TTC549 (cell line): ENCODE measurements at regions not wholly inside any gene's neighbourhood (a gene's known extent, or its start where the extent isn't known, plus 50 kb on each side); places are given as distances from the start of the nearest gene placed in this dataset.

Source experiments
- FAIRE-seq: peaks from 2 replicates; lab custom pipeline; 2012; peaks lifted over from hg19 to GRCh38; lab: Jason Lieb, UNC

GRCh38 chr7:9869151-9869550 lies 1104.5 kb upstream of the PHF14 start:
- FAIRE-seq: no peak

- no peak for FAIRE-seq
These were observed 1104.1 kb upstream of the PHF14 start for GRCh38 chr7:9869566-9869965.

- FAIRE-seq: no peak
These were observed 1103.0 kb upstream of the PHF14 start for GRCh38 chr7:9870674-9871073.

- no peak for FAIRE-seq
These were observed 1099.5 kb upstream of the PHF14 start for GRCh38 chr7:9874182-9874581.

- no peak for FAIRE-seq
These were observed 1097.6 kb upstream of the PHF14 start for GRCh38 chr7:9876053-9876452.

- FAIRE-seq: no peak
These were observed 1084.1 kb upstream of the PHF14 start for GRCh38 chr7:9889554-9889953.

- FAIRE-seq: no peak
These were observed 1083.6 kb upstream of the PHF14 start for GRCh38 chr7:9890092-9890491.

- no peak for FAIRE-seq
These were observed 1082.6 kb upstream of the PHF14 start for GRCh38 chr7:9891056-9891455.

- FAIRE-seq: no peak
These were observed 1073.3 kb upstream of the PHF14 start for GRCh38 chr7:9900339-9900738.

GRCh38 chr7:9921326-9921725 lies 1052.3 kb upstream of the PHF14 start:
- FAIRE-seq: no peak

GRCh38 chr7:9937944-9938631 lies 1035.6 kb upstream of the PHF14 start:
- no peak for FAIRE-seq

GRCh38 chr7:9939176-9939575 lies 1034.5 kb upstream of the PHF14 start:
- no peak for FAIRE-seq

- FAIRE-seq: no peak
These were observed 1028.5 kb upstream of the PHF14 start for GRCh38 chr7:9945131-9945530.

- FAIRE-seq: no peak
These were observed 1027.8 kb upstream of the PHF14 start for GRCh38 chr7:9945857-9946256.

GRCh38 chr7:9955138-9955537 lies 1018.5 kb upstream of the PHF14 start:
- no peak for FAIRE-seq

- no peak for FAIRE-seq
These were observed 1015.2 kb upstream of the PHF14 start for GRCh38 chr7:9958486-9958885.

- FAIRE-seq: no peak
These were observed 1013.2 kb upstream of the PHF14 start for GRCh38 chr7:9960460-9960859.

- no peak for FAIRE-seq
These were observed 1012.3 kb upstream of the PHF14 start for GRCh38 chr7:9961161-9961922.

- no peak for FAIRE-seq
These were observed 1010.9 kb upstream of the PHF14 start for GRCh38 chr7:9962742-9963141.

- FAIRE-seq: no peak
These were observed 995.3 kb upstream of the PHF14 start for GRCh38 chr7:9978106-9979064.

GRCh38 chr7:9981742-9982349 lies 991.8 kb upstream of the PHF14 start:
- no peak for FAIRE-seq

GRCh38 chr7:9983048-9983447 lies 990.6 kb upstream of the PHF14 start:
- FAIRE-seq: no peak
